HEK293 (cell line): ENCODE measurements at regions not wholly inside any gene's neighbourhood (a gene's known extent, or its start where the extent isn't known, plus 50 kb on each side); places are given as distances from the start of the nearest gene placed in this dataset.

Experiments used
- CTCF ChIP-seq: fragments of 450-650 bp; formaldehyde crosslinking; IDR thresholded peaks from 2 replicates; pipeline ENCODE4 v1.5.1; 2016; ENCODE audit warnings: missing biosample characterization, missing genetic modification characterization
- GLI2 ChIP-seq: fragments of 450-650 bp; formaldehyde crosslinking; IDR thresholded peaks from 2 replicates; pipeline ENCODE4; 2017; ENCODE audit warnings: missing biosample characterization, missing genetic modification characterization, low read depth, borderline replicate concordance
- REST ChIP-seq: fragments of 450-650 bp; formaldehyde crosslinking; IDR thresholded peaks from 2 replicates; pipeline ENCODE4 v1.5.1; 2016; ENCODE audit warnings: missing biosample characterization, missing genetic modification characterization
- ZBTB11 ChIP-seq: fragments of 450-650 bp; formaldehyde crosslinking; conservative IDR thresholded peaks from 2 replicates; pipeline ENCODE4 v1.5.1; 2016; ENCODE audit warnings: low read depth, missing biosample characterization, missing genetic modification characterization
- ZBTB21 ChIP-seq: fragments of 450-650 bp; formaldehyde crosslinking; IDR thresholded peaks from 2 replicates; pipeline ENCODE4 v1.5.1; 2017; ENCODE audit warnings: missing biosample characterization, missing genetic modification characterization
- ZFP3 ChIP-seq: fragments of 450-650 bp; formaldehyde crosslinking; IDR thresholded peaks from 2 replicates; pipeline ENCODE4 v1.5.1; 2016; ENCODE audit warnings: low read depth, missing biosample characterization, missing genetic modification characterization
- ZFP69B ChIP-seq: fragments of 450-650 bp; formaldehyde crosslinking; IDR thresholded peaks from 2 replicates; pipeline ENCODE4 v1.5.1; 2016; ENCODE audit warnings: missing biosample characterization, missing genetic modification characterization
- ZNF221 ChIP-seq: fragments of 450-650 bp; formaldehyde crosslinking; IDR thresholded peaks from 2 replicates; pipeline ENCODE4 v1.5.1; 2017; ENCODE audit warnings: missing biosample characterization, missing genetic modification characterization, borderline replicate concordance
- ZNF311 ChIP-seq: fragments of 450-650 bp; formaldehyde crosslinking; IDR thresholded peaks from 2 replicates; pipeline ENCODE4 v1.5.1; 2017; ENCODE audit warnings: missing biosample characterization, missing genetic modification characterization, borderline replicate concordance
- ZNF423 ChIP-seq: fragments of 450-650 bp; formaldehyde crosslinking; IDR thresholded peaks from 2 replicates; pipeline ENCODE4 v1.5.1; 2016; ENCODE audit warnings: missing biosample characterization, missing genetic modification characterization
- ZNF529 ChIP-seq: fragments of 450-650 bp; formaldehyde crosslinking; IDR thresholded peaks from 2 replicates; pipeline ENCODE4 v1.5.1; 2017; ENCODE audit warnings: missing genetic modification characterization, missing biosample characterization; ENCODE audit not compliant: insufficient replicate concordance
- ZNF623 ChIP-seq: fragments of 450-650 bp; formaldehyde crosslinking; IDR thresholded peaks from 2 replicates; pipeline ENCODE4 v1.5.1; 2016; ENCODE audit warnings: missing biosample characterization, missing genetic modification characterization
- ZNF768 ChIP-seq: fragments of 450-650 bp; formaldehyde crosslinking; IDR thresholded peaks from 2 replicates; pipeline ENCODE4 v1.5.1; 2018; ENCODE audit warnings: missing biosample characterization, mild to moderate bottlenecking, missing genetic modification characterization

- no peak for TF ChIP-seq ZBTB21 (tag by site-specific recombination)
- TF ChIP-seq GLI2 (tag by site-specific recombination) = no peak
- no peak for TF ChIP-seq CTCF (tag by site-specific recombination)
- no peak for TF ChIP-seq ZNF221 (tag by site-specific recombination)
- TF ChIP-seq ZNF311 (tag by site-specific recombination) = no peak
- TF ChIP-seq REST (tag by site-specific recombination) = no peak
- no peak for TF ChIP-seq ZNF423 (tag by site-specific recombination)
- no peak for TF ChIP-seq ZFP3 (tag by site-specific recombination)
- no peak for TF ChIP-seq ZFP69B (tag by site-specific recombination)
- TF ChIP-seq ZNF768 (tag by site-specific recombination) = no peak
- no peak for TF ChIP-seq ZNF529 (tag by site-specific recombination)
- no peak for TF ChIP-seq ZBTB11 (tag by site-specific recombination)
- no peak for TF ChIP-seq ZNF623 (tag by site-specific recombination)
Measured at GRCh38 chr5:2373631-2374030, 377.8 kb downstream of the IRX2 start.
